ENCODE measurements at regions not wholly inside any gene's neighbourhood (a gene's known extent, or its start where the extent isn't known, plus 50 kb on each side); places are given as distances from the start of the nearest gene placed in this dataset.

GRCh38 chr6:90393232-90393884 lies 96.7 kb upstream of the BACH2 start:
- Mint-ChIP-seq H3K27me3 (no peaks in the 10 kb centered on the region), H3K4me3 (no peak overlapping the region), H3K4me1 (peaks cover 30 to 36% (median 34%) of the 10 kb centered on the region in 3 donors), H3K27ac (peak overlapping the region; percentile 0 to 75 (median 60)), H3K36me3 (peaks cover 0 to 3% (median 0%) of the 10 kb centered on the region in 3 donors), H3K9me3 (no peaks in the 10 kb centered on the region)
- no peak overlapping the region for H3K27ac ChIP-seq (ENCODE audit: low read depth, low read length)
- H3K4me1 ChIP-seq (ENCODE audit: insufficient read depth, low read length), result peaks cover 25% of the 10 kb centered on the region
- H3K4me3 ChIP-seq (ENCODE audit: low read length), result no peak overlapping the region
- H3K9me3 ChIP-seq (ENCODE audit: low read length), result no peaks in the 10 kb centered on the region
- DNase-seq, result peak; percentile 35 to 79 (median 69)
- CTCF ChIA-PET, result interaction anchor here (0.5 to 2.9 kb wide), 40 partner anchors 9 to 636 kb away, joined by 3 to 33 read pairs (median 4); no protein-coding TSS in a partner anchor
- no peaks in the 10 kb centered on the region for H3K27me3 ChIP-seq (ENCODE audit: insufficient read depth, low read length, poor library complexity, severe bottlenecking)
- no peaks in the 10 kb centered on the region for H3K36me3 ChIP-seq (ENCODE audit: insufficient read depth, low read length)
- POLR2A ChIA-PET, result interaction anchor here (1.1 to 1.3 kb wide), 2 partner anchors 9 to 16 kb away, joined by 3 to 4 read pairs; no protein-coding TSS in a partner anchor

DNA sequence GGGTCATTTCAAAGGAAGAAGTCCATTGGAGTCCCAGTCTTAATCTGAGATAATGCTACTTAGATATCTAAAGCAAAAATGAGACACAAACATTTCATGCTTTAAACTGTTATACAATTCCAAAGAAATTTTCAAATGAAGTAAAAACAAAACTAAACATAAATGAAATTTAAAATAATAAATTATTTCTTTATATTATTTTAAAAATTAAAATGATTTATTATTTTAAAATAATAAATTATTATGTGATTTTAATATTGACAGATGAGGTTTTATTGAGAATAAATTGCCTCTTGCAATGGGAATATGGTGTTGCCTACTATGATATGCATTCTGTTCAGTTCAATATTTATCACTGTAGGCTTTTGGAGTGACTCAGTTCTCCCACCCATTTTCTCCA lies 93.7 kb upstream of the BACH2 start:
- Mint-ChIP-seq H3K9me3 (no peaks in the 10 kb centered on the region), H3K36me3 (no peaks in the 10 kb centered on the region), H3K4me3 (no peak overlapping the region), H3K27me3 (peaks cover 0 to 3% of the 10 kb centered on the region in 2 donors), H3K4me1 (peaks cover 11 to 13% (median 12%) of the 10 kb centered on the region in 3 donors), H3K27ac (no peak overlapping the region)
- Histone ChIP-seq H3K9me3 (ENCODE audit: low read length) (no peaks in the 10 kb centered on the region), H3K4me3 (ENCODE audit: low read length) (no peak overlapping the region), H3K36me3 (ENCODE audit: insufficient read depth, low read length) (no peaks in the 10 kb centered on the region), H3K27ac (ENCODE audit: low read depth, low read length) (no peak overlapping the region), H3K4me1 (ENCODE audit: insufficient read depth, low read length) (peaks cover 12% of the 10 kb centered on the region), H3K27me3 (ENCODE audit: insufficient read depth, low read length, poor library complexity, severe bottlenecking) (no peaks in the 10 kb centered on the region)
- POLR2A ChIA-PET, result no interaction called here
- CTCF ChIA-PET, result interaction anchor here (0.7 kb wide), 1 partner anchor 212 kb away, joined by 3 read pairs; no protein-coding TSS in a partner anchor
- DNase-seq, result no peak

DNA sequence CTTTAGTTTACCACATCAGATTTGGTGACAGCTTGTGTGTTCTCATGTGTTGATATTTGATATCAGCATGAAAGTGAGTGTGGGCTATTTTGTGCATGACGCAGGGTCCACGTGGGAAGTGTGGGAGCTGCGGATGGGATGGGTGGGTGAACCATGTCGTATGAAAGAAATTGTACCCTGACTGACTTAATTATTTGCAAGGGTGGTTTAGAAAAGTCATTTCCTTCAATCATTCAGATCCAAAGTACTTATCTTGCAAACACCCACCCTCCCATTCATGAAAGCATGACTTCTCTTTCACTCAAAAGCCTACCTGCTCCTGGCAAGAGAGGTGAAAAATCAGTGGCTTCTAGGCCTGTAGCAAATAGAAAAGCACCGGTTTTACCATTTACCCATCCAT lies 91.8 kb upstream of the BACH2 start:
- Histone ChIP-seq H3K4me3 (ENCODE audit: low read length) (no peak overlapping the region), H3K4me1 (ENCODE audit: insufficient read depth, low read length) (peaks cover 9% of the 10 kb centered on the region), H3K9me3 (ENCODE audit: low read length) (no peaks in the 10 kb centered on the region), H3K27me3 (ENCODE audit: insufficient read depth, low read length, poor library complexity, severe bottlenecking) (no peaks in the 10 kb centered on the region), H3K27ac (ENCODE audit: low read depth, low read length) (no peak overlapping the region), H3K36me3 (ENCODE audit: insufficient read depth, low read length) (no peaks in the 10 kb centered on the region)
- Mint-ChIP-seq H3K4me3 (no peak overlapping the region), H3K36me3 (no peaks in the 10 kb centered on the region), H3K4me1 (peaks cover 11 to 16% (median 14%) of the 10 kb centered on the region in 3 donors), H3K9me3 (no peaks in the 10 kb centered on the region), H3K27me3 (peaks cover 0 to 3% of the 10 kb centered on the region in 2 donors), H3K27ac (no peak overlapping the region)
- ChIA-PET POLR2A (no interaction called here), CTCF (interaction anchor here (1.2 kb wide), 1 partner anchor 452 kb away, joined by 3 read pairs; no protein-coding TSS in a partner anchor)
- DNase-seq, result no peak

DNA sequence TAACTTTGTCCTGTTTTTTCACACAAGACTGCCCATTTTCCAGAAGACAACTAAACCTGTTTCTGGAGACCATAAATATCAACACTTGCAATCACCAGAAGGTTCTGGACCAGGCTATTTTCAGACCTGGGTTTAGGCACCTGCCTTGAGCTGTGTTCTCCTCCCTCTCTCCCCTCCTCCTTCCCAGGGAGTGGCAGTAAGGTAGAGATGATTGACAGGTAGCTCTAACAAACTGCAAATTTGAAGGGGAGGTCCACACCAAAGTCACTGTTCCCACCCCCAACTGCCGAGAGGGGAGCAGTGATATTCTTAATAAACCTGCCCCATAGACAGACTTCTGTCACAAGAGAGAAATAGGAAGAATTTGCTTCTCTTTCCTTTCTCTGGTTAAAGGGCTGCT lies 91.2 kb upstream of the BACH2 start:
- CTCF ChIA-PET, result interaction anchor here (1.2 kb wide), 1 partner anchor 451 kb away, joined by 3 read pairs; no protein-coding TSS in a partner anchor

GRCh38 chr6:90387383-90387775 lies 90.7 kb upstream of the BACH2 start:
- Mint-ChIP-seq H3K36me3 (no peaks in the 10 kb centered on the region), H3K4me3 (no peak overlapping the region), H3K9me3 (no peaks in the 10 kb centered on the region), H3K27ac (no peak overlapping the region), H3K27me3 (peaks cover 0 to 7% of the 10 kb centered on the region in 2 donors), H3K4me1 (peaks cover 13 to 19% (median 18%) of the 10 kb centered on the region in 3 donors)
- no peaks in the 10 kb centered on the region for H3K36me3 ChIP-seq (ENCODE audit: insufficient read depth, low read length)
- no peak overlapping the region for H3K27ac ChIP-seq (ENCODE audit: low read depth, low read length)
- ChIA-PET POLR2A (no interaction called here), CTCF (no interaction called here)
- no peaks in the 10 kb centered on the region for H3K9me3 ChIP-seq (ENCODE audit: low read length)
- H3K27me3 ChIP-seq (ENCODE audit: insufficient read depth, low read length, poor library complexity, severe bottlenecking), result no peaks in the 10 kb centered on the region
- DNase-seq, result no peak
- H3K4me1 ChIP-seq (ENCODE audit: insufficient read depth, low read length), result peaks cover 13% of the 10 kb centered on the region
- H3K4me3 ChIP-seq (ENCODE audit: low read length), result no peak overlapping the region

More for the DNA sequence above, 91.2 kb upstream of the BACH2 start:
- H3K27ac Mint-ChIP-seq, result peak overlapping the region in 1 of 8 donors; percentile 30
- Histone ChIP-seq H3K9me3 (ENCODE audit: low read length) (no peaks in the 10 kb centered on the region), H3K4me1 (ENCODE audit: insufficient read depth, low read length) (peaks cover 9% of the 10 kb centered on the region), H3K27me3 (ENCODE audit: insufficient read depth, low read length, poor library complexity, severe bottlenecking) (no peaks in the 10 kb centered on the region), H3K27ac (ENCODE audit: low read depth, low read length) (no peak overlapping the region), H3K36me3 (ENCODE audit: insufficient read depth, low read length) (no peaks in the 10 kb centered on the region), H3K4me3 (ENCODE audit: low read length) (no peak overlapping the region)
- no peaks in the 10 kb centered on the region for H3K9me3 Mint-ChIP-seq
- no peak for DNase-seq
- POLR2A ChIA-PET, result no interaction called here
- peaks cover 11 to 16% (median 14%) of the 10 kb centered on the region in 3 donors for H3K4me1 Mint-ChIP-seq
- H3K27me3 Mint-ChIP-seq, result peaks cover 0 to 4% of the 10 kb centered on the region in 2 donors
- H3K4me3 Mint-ChIP-seq, result no peak overlapping the region
- no peaks in the 10 kb centered on the region for H3K36me3 Mint-ChIP-seq

GRCh38 chr6:90386399-90387382 lies 90.0 kb upstream of the BACH2 start:
- ChIA-PET CTCF (interaction anchor here (0.7 kb wide), 1 partner anchor 446 kb away, joined by 3 read pairs; no protein-coding TSS in a partner anchor), POLR2A (no interaction called here)
- no peak overlapping the region for H3K4me3 ChIP-seq (ENCODE audit: low read length)
- no peak overlapping the region for H3K27ac Mint-ChIP-seq
- peaks cover 19 to 22% (median 20%) of the 10 kb centered on the region in 3 donors for H3K4me1 Mint-ChIP-seq
- DNase-seq, result no peak
- no peaks in the 10 kb centered on the region for H3K36me3 Mint-ChIP-seq
- no peak overlapping the region for H3K27ac ChIP-seq (ENCODE audit: low read depth, low read length)
- no peaks in the 10 kb centered on the region for H3K27me3 ChIP-seq (ENCODE audit: insufficient read depth, low read length, poor library complexity, severe bottlenecking)
- H3K9me3 Mint-ChIP-seq, result no peaks in the 10 kb centered on the region
- no peaks in the 10 kb centered on the region for H3K36me3 ChIP-seq (ENCODE audit: insufficient read depth, low read length)
- H3K9me3 ChIP-seq (ENCODE audit: low read length), result no peaks in the 10 kb centered on the region
- H3K4me1 ChIP-seq (ENCODE audit: insufficient read depth, low read length), result peaks cover 13% of the 10 kb centered on the region
- H3K4me3 Mint-ChIP-seq, result no peak overlapping the region
- H3K27me3 Mint-ChIP-seq, result peaks cover 2 to 7% of the 10 kb centered on the region in 2 donors

DNA sequence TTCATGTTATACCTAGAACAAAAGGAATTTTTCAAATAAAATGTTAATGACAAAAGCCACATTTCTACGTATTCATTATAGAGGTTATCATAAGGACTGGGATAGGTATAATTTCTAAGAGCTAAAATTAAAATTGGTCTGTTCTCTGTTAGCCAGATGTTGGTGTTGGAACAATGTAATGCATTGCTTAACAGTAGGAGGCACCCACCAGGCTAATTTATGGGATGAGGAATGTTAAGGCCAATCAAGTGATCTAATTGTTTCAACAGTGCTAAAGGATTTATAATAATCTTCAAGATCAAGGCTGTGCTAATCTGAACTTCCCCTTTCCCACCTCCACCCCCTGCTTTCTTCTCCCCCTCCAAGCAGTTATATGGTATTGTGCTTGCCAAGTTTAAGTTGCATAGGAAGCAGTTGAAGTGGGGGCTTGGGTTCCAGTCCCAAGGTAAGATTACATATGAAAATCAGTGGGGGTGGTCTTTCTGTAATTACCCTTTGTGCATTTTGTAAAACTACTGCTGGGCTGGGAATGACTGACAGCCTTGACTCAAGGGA lies 89.2 kb upstream of the BACH2 start:
- ChIA-PET POLR2A (no interaction called here), CTCF (interaction anchor here (0.7 kb wide), 1 partner anchor 445 kb away, joined by 3 read pairs; no protein-coding TSS in a partner anchor)
- H3K4me1 ChIP-seq (ENCODE audit: insufficient read depth, low read length), result peaks cover 13% of the 10 kb centered on the region
- peaks cover 19 to 22% (median 20%) of the 10 kb centered on the region in 3 donors for H3K4me1 Mint-ChIP-seq
- H3K27ac ChIP-seq (ENCODE audit: low read depth, low read length), result no peak overlapping the region
- no peak overlapping the region for H3K4me3 Mint-ChIP-seq
- DNase-seq, result no peak
- no peaks in the 10 kb centered on the region for H3K36me3 ChIP-seq (ENCODE audit: insufficient read depth, low read length)
- no peaks in the 10 kb centered on the region for H3K9me3 ChIP-seq (ENCODE audit: low read length)
- H3K27ac Mint-ChIP-seq, result no peak overlapping the region
- no peaks in the 10 kb centered on the region for H3K36me3 Mint-ChIP-seq
- H3K9me3 Mint-ChIP-seq, result no peaks in the 10 kb centered on the region
- no peaks in the 10 kb centered on the region for H3K27me3 ChIP-seq (ENCODE audit: insufficient read depth, low read length, poor library complexity, severe bottlenecking)
- peaks cover 7 to 10% of the 10 kb centered on the region in 2 donors for H3K27me3 Mint-ChIP-seq
- H3K4me3 ChIP-seq (ENCODE audit: low read length), result no peak overlapping the region
